Sciatic nerve (tissue), 2 donors: ENCODE measurements at regions not wholly inside any gene's neighbourhood (a gene's known extent, or its start where the extent isn't known, plus 50 kb on each side); places are given as distances from the start of the nearest gene placed in this dataset.

Experiments used
- ATAC-seq: fragments of 200-7000 bp; cut with Tn5 transposase; one replicate; pipeline ENCODE4 v1.9.1; 2020; ENCODE audit warnings: mild to moderate bottlenecking, moderate library complexity
- DNase-seq: peaks from one replicate; pipeline ENCODE4 v3.0.0-alpha.2; 2020; ENCODE audit warnings: low spot score
- intact Hi-C: fragments of 100-400 bp; cut with DNase I; formaldehyde crosslinking; loops from one replicate; pipeline ENCODE4 v1.14.2; 2022
- donor health status: DM: no; HTN: no; CAD: no.
- donor health status: DM: no; HTN: no; CAD: no.

GRCh38 chr2:14270036-14270582 lies 362.4 kb upstream of the LRATD1 start:
- intact Hi-C loops: no loop called here

GRCh38 chr2:14272396-14273075 lies 360.0 kb upstream of the LRATD1 start:
- no peak for ATAC-seq
- DNase-seq: no peak
- intact Hi-C loops: no loop called here

More at GRCh38 chr2:14270036-14270582, 362.4 kb upstream of the LRATD1 start:
- DNase-seq: no peak
- no peak for ATAC-seq

GRCh38 chr2:14273650-14274049 lies 358.9 kb upstream of the LRATD1 start:
- DNase-seq: no peak
- ATAC-seq: no peak
- intact Hi-C loops: no loop called here

DNA sequence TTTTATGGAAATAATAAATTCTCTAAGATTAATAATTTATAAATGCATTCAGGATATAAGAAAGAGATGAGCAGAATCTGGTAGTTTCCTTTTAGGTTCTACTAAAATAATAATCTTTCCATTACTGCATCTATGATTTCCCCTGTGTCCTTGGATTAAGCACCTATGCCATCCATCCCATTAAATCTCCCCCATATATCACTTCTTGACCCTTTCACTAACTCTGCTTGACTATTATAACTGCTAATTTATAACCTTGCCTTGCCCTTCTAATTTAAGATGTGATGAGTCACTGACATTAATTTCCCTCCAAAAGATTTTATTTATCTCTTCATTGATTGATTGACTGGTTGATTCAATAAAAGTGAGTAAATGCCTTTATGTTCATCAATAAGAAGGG lies 348.3 kb upstream of the LRATD1 start:
- ATAC-seq: no peak
- intact Hi-C loops: no loop called here
- DNase-seq: no peak

DNA sequence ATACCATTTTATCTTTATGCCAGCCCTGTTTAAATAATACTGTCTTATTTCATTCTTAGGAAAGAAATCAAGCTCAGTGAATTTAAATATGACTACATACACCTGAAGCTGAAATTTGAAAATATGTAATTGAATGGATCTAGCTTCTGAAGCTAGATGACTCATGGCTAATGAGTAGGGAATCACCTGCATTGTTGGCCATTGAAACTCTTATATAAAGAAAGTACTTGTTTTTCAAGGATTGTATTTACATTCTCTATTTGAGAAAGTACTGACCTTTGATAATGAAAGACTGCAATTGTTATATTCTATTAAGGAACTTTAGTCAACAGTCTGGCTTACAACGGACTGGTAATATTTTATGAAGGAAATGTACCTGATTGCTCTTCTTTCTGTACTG lies 346.7 kb upstream of the LRATD1 start:
- no peak for DNase-seq
- intact Hi-C loops: no loop called here
- no peak for ATAC-seq

DNA sequence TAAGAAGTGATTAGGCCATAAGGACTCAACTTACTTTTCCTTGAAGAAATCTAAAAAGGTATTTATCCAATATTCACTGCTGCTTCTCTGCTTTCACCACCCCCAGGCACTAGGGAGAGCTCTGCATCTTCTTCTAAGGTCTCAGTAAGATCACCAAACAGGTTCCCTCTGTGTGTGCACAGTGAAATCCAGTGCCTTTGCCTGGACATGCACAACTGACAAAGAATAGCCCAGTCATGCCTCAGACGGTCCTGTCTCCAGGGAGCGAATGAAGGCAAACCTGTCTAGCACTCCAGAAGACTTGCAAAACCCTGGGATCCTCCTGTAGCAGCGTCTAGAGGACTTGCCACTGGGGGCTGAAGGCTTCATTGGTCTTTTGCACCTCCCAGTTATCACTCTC lies 344.5 kb upstream of the LRATD1 start:
- intact Hi-C loops: no loop called here
- ATAC-seq (no peak), DNase-seq (no peak)

GRCh38 chr2:14292964-14293363 lies 339.6 kb upstream of the LRATD1 start:
- DNase-seq (no peak), ATAC-seq (no peak)
- intact Hi-C loops: no loop called here

GRCh38 chr2:14297340-14297739 lies 335.2 kb upstream of the LRATD1 start:
- intact Hi-C loops: no loop called here
- ATAC-seq: no peak
- no peak for DNase-seq

DNA sequence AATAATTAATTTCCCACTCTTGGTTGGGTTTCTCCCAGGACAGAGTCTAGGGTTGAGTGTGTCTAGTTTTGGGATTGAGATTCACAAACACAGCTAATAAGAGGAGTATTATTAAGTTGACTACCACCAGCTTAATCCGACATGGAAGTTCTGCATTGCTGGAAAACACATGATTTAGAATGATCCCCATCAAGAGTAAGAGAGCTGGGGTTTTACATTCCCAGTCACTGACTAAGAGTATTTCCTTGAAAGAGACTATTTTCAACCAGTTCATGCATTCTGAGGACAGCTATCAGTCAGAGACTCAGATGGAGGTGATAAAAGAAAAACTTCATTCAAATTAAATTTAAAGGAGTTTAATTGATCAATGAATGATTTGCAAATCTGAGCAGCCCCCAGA lies 334.6 kb upstream of the LRATD1 start:
- DNase-seq: no peak
- ATAC-seq: no peak
- intact Hi-C loops: no loop called here

- intact Hi-C loops: no loop called here
- ATAC-seq (no peak), DNase-seq (no peak)
Observed at GRCh38 chr2:14301331-14301730, 331.2 kb upstream of the LRATD1 start.

- intact Hi-C loops: no loop called here
- no peak for DNase-seq
- no peak for ATAC-seq
Observed at GRCh38 chr2:14303366-14304115, 329.0 kb upstream of the LRATD1 start.

DNA sequence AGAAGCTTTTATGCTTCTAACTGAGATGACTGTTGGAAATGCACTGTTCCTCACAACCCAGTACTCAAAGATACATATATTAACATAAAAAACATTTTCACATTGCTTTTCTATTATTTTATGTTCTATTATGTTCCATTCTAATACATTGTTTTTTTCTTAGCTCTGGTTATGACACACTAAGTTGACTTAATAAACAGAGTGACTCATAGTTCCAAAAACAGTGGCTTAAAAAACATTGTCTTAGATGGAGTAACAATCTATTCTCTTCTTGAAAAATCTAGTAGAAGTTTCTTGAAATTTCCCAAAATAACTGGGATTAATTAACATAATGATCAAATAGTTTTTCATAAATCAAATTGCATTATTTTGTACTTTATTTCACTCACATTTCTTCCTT lies 328.2 kb upstream of the LRATD1 start:
- DNase-seq (no peak), ATAC-seq (no peak)
- intact Hi-C loops: no loop called here

GRCh38 chr2:14306268-14306861 lies 326.2 kb upstream of the LRATD1 start:
- ATAC-seq (no peak), DNase-seq (no peak)
- intact Hi-C loops: no loop called here

GRCh38 chr2:14313341-14313740 lies 319.2 kb upstream of the LRATD1 start:
- no peak for DNase-seq
- ATAC-seq: no peak
- intact Hi-C loops: no loop called here

DNA sequence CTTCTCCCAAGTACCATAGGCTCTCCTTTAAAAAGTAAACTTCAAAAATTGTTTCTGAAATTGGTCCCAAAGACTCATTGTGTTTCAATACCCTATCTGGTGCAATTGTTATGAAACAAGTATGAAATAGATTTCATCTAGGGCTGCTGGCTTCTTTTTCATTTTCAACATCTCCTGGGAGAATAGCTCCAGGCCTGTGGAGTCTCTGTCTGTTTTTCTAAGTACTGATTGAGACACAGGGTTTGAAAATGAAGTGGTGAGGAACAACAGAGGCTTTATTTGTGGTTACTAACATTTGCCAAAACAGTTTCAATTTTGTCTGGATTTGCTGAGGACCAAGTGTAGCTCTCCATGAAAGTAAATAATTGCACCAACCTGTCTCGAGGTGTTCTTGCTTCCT lies 315.9 kb upstream of the LRATD1 start:
- DNase-seq (no peak), ATAC-seq (peak; percentile 73)
- intact Hi-C loops: no loop called here

GRCh38 chr2:14321357-14321756 lies 311.2 kb upstream of the LRATD1 start:
- intact Hi-C loops: no loop called here
- DNase-seq (no peak), ATAC-seq (no peak)

DNA sequence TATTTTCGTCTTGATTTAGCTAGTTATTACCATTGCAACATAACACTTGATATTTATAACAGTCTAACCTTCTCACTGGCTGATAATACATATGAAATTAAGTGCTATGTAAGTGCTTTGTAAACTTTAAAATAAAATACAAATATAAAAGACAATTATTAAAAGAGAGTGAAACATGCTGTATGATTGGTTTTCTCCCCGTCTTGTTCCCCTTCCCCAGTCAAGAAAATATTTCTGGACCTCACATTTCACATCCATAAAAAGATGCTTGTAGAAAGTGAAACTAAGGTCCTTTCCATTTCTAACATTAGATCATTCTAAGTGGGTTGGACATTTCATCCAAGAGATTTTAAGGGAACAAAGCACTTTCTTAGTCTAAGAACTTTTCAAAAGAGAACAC lies 310.2 kb upstream of the LRATD1 start:
- ATAC-seq (no peak), DNase-seq (no peak)
- intact Hi-C loops: no loop called here

GRCh38 chr2:14324308-14324707 lies 308.2 kb upstream of the LRATD1 start:
- no peak for ATAC-seq
- DNase-seq: no peak
- intact Hi-C loops: no loop called here

DNA sequence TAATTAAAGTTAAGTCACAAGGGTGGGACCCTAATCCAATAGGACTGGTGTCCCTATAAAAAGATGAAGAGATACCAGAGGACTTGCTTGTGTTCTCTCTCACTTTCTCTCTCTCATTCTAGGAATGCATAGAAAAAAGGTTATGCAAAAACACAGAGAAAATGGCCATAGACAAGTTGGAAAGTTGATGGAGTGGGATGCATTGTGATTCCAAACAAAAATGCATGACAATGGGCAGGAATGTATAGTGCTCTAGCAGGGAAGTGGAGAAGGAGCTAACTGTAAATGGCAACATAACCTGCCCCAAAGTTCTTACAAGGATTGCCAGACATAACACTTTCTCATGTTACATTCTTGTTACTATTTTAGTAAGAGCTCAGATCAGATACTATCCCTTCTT lies 301.6 kb upstream of the LRATD1 start:
- ATAC-seq (no peak), DNase-seq (no peak)
- intact Hi-C loops: no loop called here

GRCh38 chr2:14336759-14337382 lies 295.6 kb upstream of the LRATD1 start:
- intact Hi-C loops: no loop called here
- DNase-seq: no peak
- no peak for ATAC-seq
